ENCODE measurements at regions not wholly inside any gene's neighbourhood (a gene's known extent, or its start where the extent isn't known, plus 50 kb on each side); places are given as distances from the start of the nearest gene placed in this dataset.

- no peak overlapping the region for H3K27ac ChIP-seq (ENCODE audit: low read depth in 1 of 2, low read length in 2 of 2)
- 63% methylated on average over 5 of the region's 5 CpGs for WGBS
- no peaks in the 10 kb centered on the region for H3K27me3 ChIP-seq (ENCODE audit: control insufficient read depth in 4 of 4, insufficient read depth in 4 of 4, low read length in 3 of 4)
- no peak for TF ChIP-seq EGR1 (IDR thresholded peaks at IDR 0.05; ENCODE audit: low read depth in 2 of 2)
- no peak for TF ChIP-seq YY1 (IDR thresholded peaks at IDR 0.05)
- TF ChIP-seq JUND (IDR thresholded peaks at IDR 0.05) = no peak
- TF ChIP-seq RAD21 (IDR thresholded peaks at IDR 0.05) = no peak
- TF ChIP-seq HNF4A (conservative IDR thresholded peaks at IDR 0.05) = no peak
- no peak for TF ChIP-seq RXRA (IDR thresholded peaks at IDR 0.05)
- TF ChIP-seq SP1 (IDR thresholded peaks at IDR 0.05) = no peak
- no peak for TF ChIP-seq FOXA1 (IDR thresholded peaks at IDR 0.05)
- H3K4me1 ChIP-seq (ENCODE audit: control insufficient read depth in 4 of 4, insufficient read depth in 4 of 4, low read length in 3 of 4) = no peaks in the 10 kb centered on the region
- no peaks in the 10 kb centered on the region for H3K36me3 ChIP-seq (ENCODE audit: control insufficient read depth in 4 of 4, insufficient read depth in 3 of 4, low read depth in 1 of 4, low read length in 3 of 4)
- no peak for DNase-seq (ENCODE audit: low spot score)
- H3K9ac ChIP-seq (ENCODE audit: low read depth in 1 of 2, low read length in 2 of 2) = no peak overlapping the region
- H3K4me3 ChIP-seq (ENCODE audit: low read depth in 1 of 3, low read length in 3 of 3) = no peak overlapping the region
- H3K9me3 ChIP-seq (ENCODE audit: control insufficient read depth in 4 of 4, low read length in 3 of 4) = no peaks in the 10 kb centered on the region
Observed at GRCh38 chr12:90004319-90005074, 295.9 kb upstream of the ATP2B1 start.

GRCh38 chr12:90003688-90004087, 295.1 kb upstream of the ATP2B1 start:
- 83% methylated on average over 1 of the region's 1 CpG for WGBS
- no peaks in the 10 kb centered on the region for H3K27me3 ChIP-seq (ENCODE audit: control insufficient read depth in 4 of 4, insufficient read depth in 4 of 4, low read length in 3 of 4)
- no peaks in the 10 kb centered on the region for H3K36me3 ChIP-seq (ENCODE audit: control insufficient read depth in 4 of 4, insufficient read depth in 3 of 4, low read depth in 1 of 4, low read length in 3 of 4)
- TF ChIP-seq EGR1 (IDR thresholded peaks at IDR 0.05; ENCODE audit: low read depth in 2 of 2) = no peak
- no peak for TF ChIP-seq HNF4A (conservative IDR thresholded peaks at IDR 0.05)
- TF ChIP-seq RXRA (IDR thresholded peaks at IDR 0.05) = no peak
- no peak for TF ChIP-seq NR2F2 (IDR thresholded peaks at IDR 0.05)
- TF ChIP-seq HNF4G (IDR thresholded peaks at IDR 0.05) = no peak
- no peak for TF ChIP-seq GABPA (IDR thresholded peaks at IDR 0.05 in 1 of 2, conservative IDR thresholded peaks at IDR 0.05 in 1 of 2)
- TF ChIP-seq, protein P1, sequence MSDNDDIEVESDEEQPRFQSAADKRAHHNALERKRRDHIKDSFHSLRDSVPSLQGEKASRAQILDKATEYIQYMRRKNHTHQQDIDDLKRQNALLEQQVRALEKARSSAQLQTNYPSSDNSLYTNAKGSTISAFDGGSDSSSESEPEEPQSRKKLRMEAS (IDR thresholded peaks at IDR 0.05) = no peak
- TF ChIP-seq, protein P2, sequence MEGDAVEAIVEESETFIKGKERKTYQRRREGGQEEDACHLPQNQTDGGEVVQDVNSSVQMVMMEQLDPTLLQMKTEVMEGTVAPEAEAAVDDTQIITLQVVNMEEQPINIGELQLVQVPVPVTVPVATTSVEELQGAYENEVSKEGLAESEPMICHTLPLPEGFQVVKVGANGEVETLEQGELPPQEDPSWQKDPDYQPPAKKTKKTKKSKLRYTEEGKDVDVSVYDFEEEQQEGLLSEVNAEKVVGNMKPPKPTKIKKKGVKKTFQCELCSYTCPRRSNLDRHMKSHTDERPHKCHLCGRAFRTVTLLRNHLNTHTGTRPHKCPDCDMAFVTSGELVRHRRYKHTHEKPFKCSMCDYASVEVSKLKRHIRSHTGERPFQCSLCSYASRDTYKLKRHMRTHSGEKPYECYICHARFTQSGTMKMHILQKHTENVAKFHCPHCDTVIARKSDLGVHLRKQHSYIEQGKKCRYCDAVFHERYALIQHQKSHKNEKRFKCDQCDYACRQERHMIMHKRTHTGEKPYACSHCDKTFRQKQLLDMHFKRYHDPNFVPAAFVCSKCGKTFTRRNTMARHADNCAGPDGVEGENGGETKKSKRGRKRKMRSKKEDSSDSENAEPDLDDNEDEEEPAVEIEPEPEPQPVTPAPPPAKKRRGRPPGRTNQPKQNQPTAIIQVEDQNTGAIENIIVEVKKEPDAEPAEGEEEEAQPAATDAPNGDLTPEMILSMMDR (IDR thresholded peaks at IDR 0.05; ENCODE audit: low read depth, low read length, missing input control) = no peak
- TF ChIP-seq FOXA2 (IDR thresholded peaks at IDR 0.05) = no peak
- no peak for TF ChIP-seq YY1 (IDR thresholded peaks at IDR 0.05)
- no peak for TF ChIP-seq RAD21 (IDR thresholded peaks at IDR 0.05)
- TF ChIP-seq FOXA1 (IDR thresholded peaks at IDR 0.05) = no peak
- TF ChIP-seq, protein P3, sequence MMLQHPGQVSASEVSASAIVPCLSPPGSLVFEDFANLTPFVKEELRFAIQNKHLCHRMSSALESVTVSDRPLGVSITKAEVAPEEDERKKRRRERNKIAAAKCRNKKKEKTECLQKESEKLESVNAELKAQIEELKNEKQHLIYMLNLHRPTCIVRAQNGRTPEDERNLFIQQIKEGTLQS (IDR thresholded peaks at IDR 0.05) = no peak
- no peak for TF ChIP-seq TAF1 (conservative IDR thresholded peaks at IDR 0.05)
- no peak for TF ChIP-seq SP1 (IDR thresholded peaks at IDR 0.05)
- TF ChIP-seq, protein P4, sequence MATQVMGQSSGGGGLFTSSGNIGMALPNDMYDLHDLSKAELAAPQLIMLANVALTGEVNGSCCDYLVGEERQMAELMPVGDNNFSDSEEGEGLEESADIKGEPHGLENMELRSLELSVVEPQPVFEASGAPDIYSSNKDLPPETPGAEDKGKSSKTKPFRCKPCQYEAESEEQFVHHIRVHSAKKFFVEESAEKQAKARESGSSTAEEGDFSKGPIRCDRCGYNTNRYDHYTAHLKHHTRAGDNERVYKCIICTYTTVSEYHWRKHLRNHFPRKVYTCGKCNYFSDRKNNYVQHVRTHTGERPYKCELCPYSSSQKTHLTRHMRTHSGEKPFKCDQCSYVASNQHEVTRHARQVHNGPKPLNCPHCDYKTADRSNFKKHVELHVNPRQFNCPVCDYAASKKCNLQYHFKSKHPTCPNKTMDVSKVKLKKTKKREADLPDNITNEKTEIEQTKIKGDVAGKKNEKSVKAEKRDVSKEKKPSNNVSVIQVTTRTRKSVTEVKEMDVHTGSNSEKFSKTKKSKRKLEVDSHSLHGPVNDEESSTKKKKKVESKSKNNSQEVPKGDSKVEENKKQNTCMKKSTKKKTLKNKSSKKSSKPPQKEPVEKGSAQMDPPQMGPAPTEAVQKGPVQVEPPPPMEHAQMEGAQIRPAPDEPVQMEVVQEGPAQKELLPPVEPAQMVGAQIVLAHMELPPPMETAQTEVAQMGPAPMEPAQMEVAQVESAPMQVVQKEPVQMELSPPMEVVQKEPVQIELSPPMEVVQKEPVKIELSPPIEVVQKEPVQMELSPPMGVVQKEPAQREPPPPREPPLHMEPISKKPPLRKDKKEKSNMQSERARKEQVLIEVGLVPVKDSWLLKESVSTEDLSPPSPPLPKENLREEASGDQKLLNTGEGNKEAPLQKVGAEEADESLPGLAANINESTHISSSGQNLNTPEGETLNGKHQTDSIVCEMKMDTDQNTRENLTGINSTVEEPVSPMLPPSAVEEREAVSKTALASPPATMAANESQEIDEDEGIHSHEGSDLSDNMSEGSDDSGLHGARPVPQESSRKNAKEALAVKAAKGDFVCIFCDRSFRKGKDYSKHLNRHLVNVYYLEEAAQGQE (IDR thresholded peaks at IDR 0.05) = no peak
- H3K4me1 ChIP-seq (ENCODE audit: control insufficient read depth in 4 of 4, insufficient read depth in 4 of 4, low read length in 3 of 4) = no peaks in the 10 kb centered on the region
- DNase-seq (ENCODE audit: low spot score) = no peak
- H3K9me3 ChIP-seq (ENCODE audit: control insufficient read depth in 4 of 4, low read length in 3 of 4) = no peaks in the 10 kb centered on the region
- no peak overlapping the region for H3K4me3 ChIP-seq (ENCODE audit: low read depth in 1 of 3, low read length in 3 of 3)
- H3K27ac ChIP-seq (ENCODE audit: low read depth in 1 of 2, low read length in 2 of 2) = no peak overlapping the region
- no peak overlapping the region for H3K9ac ChIP-seq (ENCODE audit: low read depth in 1 of 2, low read length in 2 of 2)
